ENCODE measurements at regions not wholly inside any gene's neighbourhood (a gene's known extent, or its start where the extent isn't known, plus 50 kb on each side); places are given as distances from the start of the nearest gene placed in this dataset.

DNA sequence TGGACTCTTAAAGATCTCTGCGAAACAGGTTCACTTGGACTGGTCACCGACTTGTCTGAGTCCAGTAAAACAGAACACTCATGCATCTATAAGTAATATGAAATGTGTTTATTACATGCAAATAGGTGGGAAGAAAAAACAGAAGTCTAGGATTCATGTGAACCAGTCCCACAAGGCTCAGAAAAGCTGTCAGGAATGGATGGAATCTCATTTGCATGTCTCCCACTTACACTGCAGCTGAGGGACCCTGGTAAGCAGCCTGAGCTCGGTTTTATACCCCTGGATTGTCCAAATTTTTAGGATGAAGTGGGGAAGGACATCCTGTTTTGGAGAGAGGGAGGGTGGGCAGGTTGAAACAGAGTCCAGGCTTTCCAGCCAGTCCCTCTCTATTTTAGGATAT, 1545.1 kb upstream of the PCDH20 start:
- Histone ChIP-seq H3K4me3 (ENCODE audit: insufficient read length, low read depth) (no peak overlapping the region), H3K36me3 (ENCODE audit: insufficient read depth, insufficient read length, low read length) (no peaks in the 10 kb centered on the region), H3K9ac (ENCODE audit: insufficient read length, low read depth) (no peak overlapping the region), H3K9me3 (ENCODE audit: insufficient read depth, low read length) (no peaks in the 10 kb centered on the region; the same call in 1 of the 2 replicates), H3K4me1 (ENCODE audit: insufficient read depth, insufficient read length) (no peaks in the 10 kb centered on the region), H3K27me3 (ENCODE audit: insufficient read depth, insufficient read length) (no peaks in the 10 kb centered on the region)
- no peak for DNase-seq (ENCODE audit: low read depth, low spot score)
- TF ChIP-seq ZNF274 (IDR thresholded peaks at IDR 0.05; ENCODE audit: low read depth, low read length) (no peak), YY1 (IDR thresholded peaks at IDR 0.05; ENCODE audit: insufficient read depth, insufficient read length) (no peak), SUZ12 (IDR thresholded peaks at IDR 0.05; ENCODE audit: extremely low read depth, insufficient read depth, insufficient read length) (no peak)

DNA sequence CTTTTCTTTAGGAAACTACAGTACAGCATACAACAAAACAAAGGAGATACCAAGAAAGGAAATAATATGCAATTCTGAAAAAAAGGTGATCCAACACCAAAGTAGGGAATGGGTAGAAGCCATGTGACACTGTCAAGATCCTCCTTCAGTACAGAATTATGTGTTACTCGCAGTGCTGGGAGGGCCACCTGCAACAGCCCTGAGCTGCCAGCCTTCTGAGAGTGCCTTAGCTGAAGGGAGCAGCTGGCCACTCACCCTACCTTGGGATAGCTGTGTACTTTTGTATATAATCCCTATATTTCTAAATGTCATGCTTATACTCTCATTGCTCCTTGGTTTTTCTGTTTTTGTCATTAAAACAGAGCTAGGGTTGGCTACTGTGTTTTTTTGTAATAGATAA, 1518.2 kb upstream of the PCDH20 start:
- no peak for DNase-seq (ENCODE audit: low read depth, low spot score)
- no peaks in the 10 kb centered on the region for H3K4me1 ChIP-seq (ENCODE audit: insufficient read depth, insufficient read length)
- H3K9me3 ChIP-seq (ENCODE audit: insufficient read depth, low read length), result no peaks in the 10 kb centered on the region
- no peaks in the 10 kb centered on the region for H3K27me3 ChIP-seq (ENCODE audit: insufficient read depth, insufficient read length)
- TF ChIP-seq SUZ12 (IDR thresholded peaks at IDR 0.05; ENCODE audit: extremely low read depth, insufficient read depth, insufficient read length) (no peak), YY1 (IDR thresholded peaks at IDR 0.05; ENCODE audit: insufficient read depth, insufficient read length) (no peak), ZNF274 (IDR thresholded peaks at IDR 0.05; ENCODE audit: low read depth, low read length) (no peak)
- no peaks in the 10 kb centered on the region for H3K36me3 ChIP-seq (ENCODE audit: insufficient read depth, insufficient read length, low read length)
- no peak overlapping the region for H3K9ac ChIP-seq (ENCODE audit: insufficient read length, low read depth)
- no peak overlapping the region for H3K4me3 ChIP-seq (ENCODE audit: insufficient read length, low read depth)

DNA sequence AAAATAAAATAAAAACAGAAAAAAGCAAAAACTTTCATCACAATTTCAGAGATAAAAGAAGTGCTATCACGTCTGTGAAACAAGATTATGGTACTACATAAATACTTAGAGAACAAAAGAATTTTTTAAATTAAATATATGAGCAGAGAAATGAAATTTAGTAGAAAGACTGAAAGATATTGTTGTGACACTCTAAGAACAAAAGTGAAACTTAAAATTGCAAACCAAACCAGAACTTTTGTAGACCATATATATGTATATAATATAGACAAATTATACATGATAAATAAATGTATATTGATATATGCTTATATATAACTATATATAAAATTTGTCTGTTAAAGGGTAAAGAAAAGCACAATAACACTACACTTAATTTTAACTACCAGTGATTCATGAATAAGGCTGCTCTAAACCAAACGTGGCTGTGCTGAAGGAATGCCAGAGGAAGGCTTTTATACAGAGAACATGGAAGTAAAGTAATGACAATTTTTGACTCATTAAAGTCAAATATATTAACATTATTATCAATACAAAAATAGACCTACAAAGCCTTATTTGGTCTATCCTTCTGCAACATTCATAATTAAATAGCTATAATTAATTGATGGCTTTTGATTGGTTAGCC, 1516.7 kb upstream of the PCDH20 start:
- H3K9ac ChIP-seq (ENCODE audit: insufficient read length, low read depth), result no peak overlapping the region
- H3K4me3 ChIP-seq (ENCODE audit: insufficient read length, low read depth), result no peak overlapping the region
- no peaks in the 10 kb centered on the region for H3K27me3 ChIP-seq (ENCODE audit: insufficient read depth, insufficient read length)
- H3K36me3 ChIP-seq (ENCODE audit: insufficient read depth, insufficient read length, low read length), result no peaks in the 10 kb centered on the region
- H3K4me1 ChIP-seq (ENCODE audit: insufficient read depth, insufficient read length), result no peaks in the 10 kb centered on the region
- no peak for TF ChIP-seq YY1 (IDR thresholded peaks at IDR 0.05; ENCODE audit: insufficient read depth, insufficient read length)
- TF ChIP-seq ZNF274 (IDR thresholded peaks at IDR 0.05; ENCODE audit: low read depth, low read length), result no peak
- TF ChIP-seq SUZ12 (IDR thresholded peaks at IDR 0.05; ENCODE audit: extremely low read depth, insufficient read depth, insufficient read length), result no peak
- H3K9me3 ChIP-seq (ENCODE audit: insufficient read depth, low read length), result no peaks in the 10 kb centered on the region
- DNase-seq (ENCODE audit: low read depth, low spot score), result no peak

DNA sequence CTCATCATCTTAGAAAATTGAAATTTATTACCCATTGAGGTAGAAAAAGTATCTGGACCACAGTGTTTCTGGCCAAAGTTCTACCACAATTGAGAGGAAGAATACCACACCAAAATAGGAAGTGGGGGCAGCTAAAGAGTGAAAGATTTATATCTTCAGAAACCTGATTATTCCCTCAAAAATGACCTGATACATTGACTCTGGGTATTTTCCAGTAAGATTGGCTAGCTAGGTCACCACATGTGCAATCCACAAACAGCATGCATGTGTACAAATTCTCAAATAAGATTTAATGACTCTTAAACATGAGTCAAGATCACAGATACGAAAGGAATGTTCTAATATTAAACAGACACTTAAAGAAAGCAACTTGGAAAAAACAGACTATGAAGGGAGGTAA, 1516.2 kb upstream of the PCDH20 start:
- no peaks in the 10 kb centered on the region for H3K4me1 ChIP-seq (ENCODE audit: insufficient read depth, insufficient read length)
- no peaks in the 10 kb centered on the region for H3K27me3 ChIP-seq (ENCODE audit: insufficient read depth, insufficient read length)
- H3K9me3 ChIP-seq (ENCODE audit: insufficient read depth, low read length), result no peaks in the 10 kb centered on the region
- H3K9ac ChIP-seq (ENCODE audit: insufficient read length, low read depth), result no peak overlapping the region
- TF ChIP-seq ZNF274 (IDR thresholded peaks at IDR 0.05; ENCODE audit: low read depth, low read length) (no peak), YY1 (IDR thresholded peaks at IDR 0.05; ENCODE audit: insufficient read depth, insufficient read length) (no peak)
- no peaks in the 10 kb centered on the region for H3K36me3 ChIP-seq (ENCODE audit: insufficient read depth, insufficient read length, low read length)
- H3K4me3 ChIP-seq (ENCODE audit: insufficient read length, low read depth), result no peak overlapping the region
- no peak for DNase-seq (ENCODE audit: low read depth, low spot score)

DNA sequence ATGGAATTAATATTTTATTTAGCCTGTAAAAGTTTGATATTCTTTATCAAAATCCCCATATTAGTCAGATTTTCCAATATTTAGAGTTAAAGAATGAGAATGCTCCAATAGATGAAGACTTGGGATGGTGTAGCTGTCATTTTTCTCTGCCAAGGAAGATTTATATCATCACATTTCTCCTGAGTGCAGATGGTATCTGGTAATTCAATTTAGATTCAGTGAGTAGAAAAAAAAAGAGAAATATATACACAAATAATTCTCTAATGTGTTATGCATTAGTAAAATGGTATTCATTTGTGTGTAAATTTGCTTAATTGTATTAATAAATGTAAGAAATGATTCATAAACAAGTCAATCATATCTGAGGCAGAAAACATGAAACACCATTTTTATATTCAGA, 1508.7 kb upstream of the PCDH20 start:
- no peaks in the 10 kb centered on the region for H3K36me3 ChIP-seq (ENCODE audit: insufficient read depth, insufficient read length, low read length)
- TF ChIP-seq YY1 (IDR thresholded peaks at IDR 0.05; ENCODE audit: insufficient read depth, insufficient read length), result no peak
- TF ChIP-seq SUZ12 (IDR thresholded peaks at IDR 0.05; ENCODE audit: extremely low read depth, insufficient read depth, insufficient read length), result no peak
- no peak for TF ChIP-seq ZNF274 (IDR thresholded peaks at IDR 0.05; ENCODE audit: low read depth, low read length)

DNA sequence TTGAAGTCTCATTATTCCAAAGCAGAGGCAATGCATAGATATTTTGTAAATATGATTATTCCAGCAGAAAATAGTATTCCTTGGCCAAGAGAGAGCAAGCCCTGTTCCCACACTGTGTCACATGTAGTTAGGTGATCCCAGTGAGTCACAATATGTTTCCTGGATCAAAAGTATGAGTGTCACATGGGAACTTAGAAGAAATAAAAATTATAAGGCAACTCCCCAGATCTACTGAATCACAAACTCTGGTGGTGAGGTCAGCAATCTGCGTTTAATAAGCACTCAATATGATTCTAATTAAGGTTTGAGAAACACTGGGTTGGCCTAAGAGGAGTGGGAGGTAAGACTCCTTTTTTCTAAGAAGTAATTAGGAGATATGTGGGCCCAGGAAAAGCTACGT, 1504.5 kb upstream of the PCDH20 start:
- Histone ChIP-seq H3K9ac (ENCODE audit: insufficient read length, low read depth) (no peak overlapping the region), H3K4me1 (ENCODE audit: insufficient read depth, insufficient read length) (no peaks in the 10 kb centered on the region), H3K9me3 (ENCODE audit: insufficient read depth, low read length) (no peaks in the 10 kb centered on the region), H3K36me3 (ENCODE audit: insufficient read depth, insufficient read length, low read length) (no peaks in the 10 kb centered on the region), H3K27me3 (ENCODE audit: insufficient read depth, insufficient read length) (no peaks in the 10 kb centered on the region), H3K4me3 (ENCODE audit: insufficient read length, low read depth) (no peak overlapping the region)
- TF ChIP-seq ZNF274 (IDR thresholded peaks at IDR 0.05; ENCODE audit: low read depth, low read length) (no peak), YY1 (IDR thresholded peaks at IDR 0.05; ENCODE audit: insufficient read depth, insufficient read length) (no peak), SUZ12 (IDR thresholded peaks at IDR 0.05; ENCODE audit: extremely low read depth, insufficient read depth, insufficient read length) (no peak)
- DNase-seq (ENCODE audit: low read depth, low spot score), result no peak

More for the DNA sequence above, 1508.7 kb upstream of the PCDH20 start:
- DNase-seq (ENCODE audit: low read depth, low spot score), result no peak
- Histone ChIP-seq H3K27me3 (ENCODE audit: insufficient read depth, insufficient read length) (no peaks in the 10 kb centered on the region), H3K4me3 (ENCODE audit: insufficient read length, low read depth) (no peak overlapping the region), H3K9ac (ENCODE audit: insufficient read length, low read depth) (no peak overlapping the region), H3K4me1 (ENCODE audit: insufficient read depth, insufficient read length) (no peaks in the 10 kb centered on the region), H3K9me3 (ENCODE audit: insufficient read depth, low read length) (no peaks in the 10 kb centered on the region)

DNA sequence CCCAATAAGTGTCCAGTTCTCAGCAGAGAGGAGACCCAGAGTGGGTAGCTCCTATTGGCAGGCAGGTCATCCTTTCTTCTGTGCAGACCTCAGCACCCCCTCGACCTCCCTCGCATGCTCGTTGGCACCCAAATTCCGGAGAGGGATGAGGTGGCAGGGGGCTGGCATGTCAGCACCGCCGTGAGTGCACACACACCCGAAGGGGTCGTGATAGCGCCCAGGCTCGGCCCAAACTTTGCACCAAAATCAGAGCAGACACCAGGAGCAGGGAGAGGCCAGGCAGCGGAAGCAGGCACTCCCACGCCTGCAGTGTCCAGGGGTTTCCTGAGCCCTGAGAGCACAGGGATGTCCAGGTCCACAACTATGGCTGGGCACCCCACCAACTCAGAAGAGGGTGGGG, 1503.8 kb upstream of the PCDH20 start:
- Histone ChIP-seq H3K4me3 (ENCODE audit: insufficient read length, low read depth) (no peak overlapping the region), H3K4me1 (ENCODE audit: insufficient read depth, insufficient read length) (no peaks in the 10 kb centered on the region), H3K9ac (ENCODE audit: insufficient read length, low read depth) (no peak overlapping the region), H3K9me3 (ENCODE audit: insufficient read depth, low read length) (no peaks in the 10 kb centered on the region), H3K27me3 (ENCODE audit: insufficient read depth, insufficient read length) (no peaks in the 10 kb centered on the region), H3K36me3 (ENCODE audit: insufficient read depth, insufficient read length, low read length) (no peaks in the 10 kb centered on the region)
- no peak for DNase-seq (ENCODE audit: low read depth, low spot score)
- TF ChIP-seq YY1 (IDR thresholded peaks at IDR 0.05; ENCODE audit: insufficient read depth, insufficient read length) (no peak), ZNF274 (IDR thresholded peaks at IDR 0.05; ENCODE audit: low read depth, low read length) (no peak), SUZ12 (IDR thresholded peaks at IDR 0.05; ENCODE audit: extremely low read depth, insufficient read depth, insufficient read length) (no peak)
